CD14-positive monocyte (primary cell): ENCODE measurements at regions not wholly inside any gene's neighbourhood (a gene's known extent, or its start where the extent isn't known, plus 50 kb on each side); places are given as distances from the start of the nearest gene placed in this dataset.

Source experiments
- DNase-seq, 3 donors: peaks; one replicate each; pipeline ENCODE4 v3.0.0-alpha.2; 2011 to 2022
- H2AFZ ChIP-seq: 2 replicates; pipeline ENCODE4 v1.6.0; 2012; ENCODE audit warnings: mild to moderate bottlenecking, low read depth, low read length, inconsistent platforms; ENCODE audit not compliant: insufficient read depth, poor library complexity, severe bottlenecking
- H3K27ac ChIP-seq, 2 donors: 1 replicate in 1 of 2; 2 replicates in 1 of 2; pipeline ENCODE4 v1.5.1; 2012 to 2013; ENCODE audit warnings: low read length in 2 of 2, control low read depth in 1 of 2, inconsistent platforms in 1 of 2, low read depth in 1 of 2, mild to moderate bottlenecking in 1 of 2
- H3K27me3 ChIP-seq, 2 donors: one replicate each; pipeline versions ENCODE4 v1.6.0 to v1.6.1; 2011 to 2013; ENCODE audit warnings: low read length in 2 of 2; ENCODE audit not compliant: control insufficient read depth in 2 of 2, insufficient read depth in 2 of 2
- H3K36me3 ChIP-seq, 2 donors: replicated peaks in 1 of 2; 1 replicate in 1 of 2; 2 replicates in 1 of 2; pipeline versions ENCODE4 v1.5.1 to v1.6.1; 2012 to 2013; ENCODE audit warnings: low read length in 2 of 2, control low read depth in 1 of 2, inconsistent platforms in 1 of 2, mild to moderate bottlenecking in 1 of 2; ENCODE audit not compliant: insufficient read depth in 2 of 2, control insufficient read depth in 1 of 2
- H3K4me1 ChIP-seq, 2 donors: 1 replicate in 1 of 2; 2 replicates in 1 of 2; pipeline versions ENCODE4 v1.5.1 to v1.6.1; 2012 to 2013; ENCODE audit warnings: low read length in 2 of 2, control low read depth in 1 of 2, inconsistent platforms in 1 of 2, mild to moderate bottlenecking in 1 of 2, moderate library complexity in 1 of 2; ENCODE audit not compliant: insufficient read depth in 2 of 2, control insufficient read depth in 1 of 2
- H3K4me2 ChIP-seq: replicated peaks from 2 replicates; pipeline ENCODE3; 2012; ENCODE audit warnings: low read length, moderate library complexity, mild to moderate bottlenecking; ENCODE audit not compliant: poor library complexity, severe bottlenecking; ENCODE audit errors: extremely low read depth
- H3K4me3 ChIP-seq, 3 experiments: fragments of 200-600 bp in 1 of 3; sonication (generic) in 1 of 3; replicated peaks in 1 of 3; 1 replicate in 2 of 3; 2 replicates in 1 of 3; pipeline ENCODE4 v1.5.1; 2011 to 2013; ENCODE audit warnings: low read length in 3 of 3, mild to moderate bottlenecking in 3 of 3, control low read depth in 2 of 3, low read depth in 2 of 3, inconsistent platforms in 1 of 3, moderate library complexity in 1 of 3
- H3K79me2 ChIP-seq: 2 replicates; pipeline ENCODE4 v1.6.0; 2012; ENCODE audit warnings: mild to moderate bottlenecking, control low read depth, inconsistent platforms, low read length, moderate library complexity; ENCODE audit not compliant: insufficient read depth
- H3K9ac ChIP-seq: 2 replicates; pipeline ENCODE4 v1.6.0; 2017; ENCODE audit warnings: low read length, mild to moderate bottlenecking; ENCODE audit not compliant: insufficient read depth, poor library complexity, severe bottlenecking
- H3K9me3 ChIP-seq, 2 donors: replicated peaks in 1 of 2; 1 replicate in 1 of 2; 2 replicates in 1 of 2; pipeline versions ENCODE4 v1.5.1 to v1.6.1; 2012 to 2013; ENCODE audit warnings: low read length in 2 of 2, control low read depth in 1 of 2; ENCODE audit not compliant: control insufficient read depth in 1 of 2, insufficient read depth in 1 of 2
- H4K20me1 ChIP-seq: 2 replicates; pipeline ENCODE4 v1.6.0; 2012; ENCODE audit warnings: mild to moderate bottlenecking, low read length, control low read depth, moderate library complexity; ENCODE audit not compliant: insufficient read depth
- H3K27ac Mint-ChIP-seq, 7 donors: one replicate each; pipeline ENCODE4 v1.8.0; 2020; ENCODE audit warnings: mild to moderate bottlenecking in 7 of 7, mixed read lengths in 7 of 7, moderate library complexity in 6 of 7, inconsistent platforms in 2 of 7
- H3K27me3 Mint-ChIP-seq, 3 donors: one replicate each; pipeline ENCODE4 v1.8.0; 2021 to 2022; ENCODE audit warnings: low read depth in 3 of 3, mild to moderate bottlenecking in 3 of 3, mixed read lengths in 3 of 3, moderate library complexity in 3 of 3, inconsistent platforms in 1 of 3
- H3K36me3 Mint-ChIP-seq, 2 donors: one replicate each; pipeline ENCODE4 v1.8.0; 2020; ENCODE audit warnings: mixed read lengths in 2 of 2, inconsistent platforms in 1 of 2, mild to moderate bottlenecking in 1 of 2
- H3K4me1 Mint-ChIP-seq: one replicate; pipeline ENCODE4 v1.8.0; 2020; ENCODE audit warnings: mild to moderate bottlenecking, mixed read lengths
- H3K4me3 Mint-ChIP-seq, 2 donors: one replicate each; pipeline ENCODE4 v1.8.0; 2020; ENCODE audit warnings: mild to moderate bottlenecking in 2 of 2, mixed read lengths in 2 of 2, moderate library complexity in 1 of 2
- H3K9me3 Mint-ChIP-seq, 7 donors: one replicate each; pipeline ENCODE4 v1.8.0; 2020 to 2022; ENCODE audit warnings: mixed read lengths in 7 of 7, mild to moderate bottlenecking in 6 of 7, moderate library complexity in 6 of 7, inconsistent platforms in 2 of 7
- intact Hi-C, 2 donors: fragments of 100-400 bp; cut with micrococcal nuclease; formaldehyde crosslinking; loops; one replicate each; pipeline versions ENCODE4 v1.15.0 to v1.15.1; 2023
- TF ChIP-seq, protein P1 (sequence below): fragments of 200-600 bp; IDR thresholded peaks from one replicate; pipeline ENCODE4 v1.8.0; 2022; ENCODE audit warnings: antibody characterized with exemption, mild to moderate bottlenecking

DNA sequence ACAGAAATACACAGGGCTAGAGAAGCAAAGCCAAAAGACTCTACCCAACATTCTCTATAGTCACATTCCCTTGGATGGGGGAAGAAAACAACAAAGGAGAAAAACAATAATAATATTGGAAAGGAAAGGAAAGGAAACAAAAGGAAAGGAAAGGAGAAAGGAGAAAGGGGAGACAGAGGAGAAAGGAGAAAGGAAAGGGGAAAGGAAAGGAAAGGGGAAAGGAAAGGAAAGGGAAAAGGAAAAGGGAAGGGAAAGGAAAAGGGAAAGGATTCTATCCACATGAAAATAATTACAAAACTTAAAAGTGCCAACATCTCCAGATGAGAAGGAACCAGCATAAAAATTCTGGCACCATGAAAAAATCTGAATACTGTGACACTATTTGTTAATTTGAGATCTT lies 54.1 kb upstream of the MNS1 start:
- no peaks in the 10 kb centered on the region for H3K4me1 Mint-ChIP-seq
- H3K9me3 Mint-ChIP-seq = peaks cover 15 to 29% (median 24%) of the 10 kb centered on the region in 7 donors
- H3K27ac Mint-ChIP-seq = no peak overlapping the region
- H3K4me1 ChIP-seq = no peaks in the 10 kb centered on the region
- no peak overlapping the region for H3K9ac ChIP-seq
- H2AFZ ChIP-seq = no peak overlapping the region
- no peaks in the 10 kb centered on the region for H4K20me1 ChIP-seq
- H3K4me3 Mint-ChIP-seq = no peak overlapping the region
- peaks cover 0 to 2% (median 1%) of the 10 kb centered on the region in 3 donors for H3K27me3 Mint-ChIP-seq
- intact Hi-C loops = no loop called here
- H3K4me2 ChIP-seq = no peak overlapping the region
- no peak overlapping the region for H3K27ac ChIP-seq
- no peak for DNase-seq
- no peaks in the 10 kb centered on the region for H3K36me3 Mint-ChIP-seq
- H3K36me3 ChIP-seq = no peaks in the 10 kb centered on the region
- H3K4me3 ChIP-seq = no peak overlapping the region
- H3K79me2 ChIP-seq = no peaks in the 10 kb centered on the region
- no peaks in the 10 kb centered on the region for H3K27me3 ChIP-seq
- peaks cover 11 to 15% of the 10 kb centered on the region in 2 donors for H3K9me3 ChIP-seq
- TF ChIP-seq, protein P1, sequence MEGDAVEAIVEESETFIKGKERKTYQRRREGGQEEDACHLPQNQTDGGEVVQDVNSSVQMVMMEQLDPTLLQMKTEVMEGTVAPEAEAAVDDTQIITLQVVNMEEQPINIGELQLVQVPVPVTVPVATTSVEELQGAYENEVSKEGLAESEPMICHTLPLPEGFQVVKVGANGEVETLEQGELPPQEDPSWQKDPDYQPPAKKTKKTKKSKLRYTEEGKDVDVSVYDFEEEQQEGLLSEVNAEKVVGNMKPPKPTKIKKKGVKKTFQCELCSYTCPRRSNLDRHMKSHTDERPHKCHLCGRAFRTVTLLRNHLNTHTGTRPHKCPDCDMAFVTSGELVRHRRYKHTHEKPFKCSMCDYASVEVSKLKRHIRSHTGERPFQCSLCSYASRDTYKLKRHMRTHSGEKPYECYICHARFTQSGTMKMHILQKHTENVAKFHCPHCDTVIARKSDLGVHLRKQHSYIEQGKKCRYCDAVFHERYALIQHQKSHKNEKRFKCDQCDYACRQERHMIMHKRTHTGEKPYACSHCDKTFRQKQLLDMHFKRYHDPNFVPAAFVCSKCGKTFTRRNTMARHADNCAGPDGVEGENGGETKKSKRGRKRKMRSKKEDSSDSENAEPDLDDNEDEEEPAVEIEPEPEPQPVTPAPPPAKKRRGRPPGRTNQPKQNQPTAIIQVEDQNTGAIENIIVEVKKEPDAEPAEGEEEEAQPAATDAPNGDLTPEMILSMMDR = no peak
